Body of pancreas (tissue), 4 donors: ENCODE measurements at regions not wholly inside any gene's neighbourhood (a gene's known extent, or its start where the extent isn't known, plus 50 kb on each side); places are given as distances from the start of the nearest gene placed in this dataset.

Experiments used
- ATAC-seq: fragments of 150-250 bp; one replicate; pipeline ENCODE4 v1.9.1; 2016
- DNase-seq, 4 donors: peaks; one replicate each; pipeline ENCODE4 v3.0.0-alpha.2; 2019
- H3K27ac ChIP-seq, 4 donors: fragments of 200-600 bp; sonication (generic); 1 replicate in 3 of 4; 2 replicates in 1 of 4; pipeline versions ENCODE4 v1.5.1 to v1.6.1; 2016 to 2019; ENCODE audit warnings: mild to moderate bottlenecking in 1 of 4, mixed read lengths in 1 of 4, moderate library complexity in 1 of 4
- H3K27me3 ChIP-seq, 2 donors: fragments of 200-600 bp; sonication (generic); one replicate each; pipeline ENCODE4 v1.6.0; 2016; ENCODE audit warnings: mild to moderate bottlenecking in 1 of 2
- H3K36me3 ChIP-seq, 2 donors: fragments of 200-600 bp; sonication (generic); replicated peaks in 1 of 2; 2 replicates each; pipeline ENCODE4 v1.5.1; 2016; ENCODE audit warnings: low read depth in 2 of 2; ENCODE audit not compliant: insufficient read depth in 1 of 2
- H3K4me1 ChIP-seq: fragments of 200-600 bp; sonication (generic); one replicate; pipeline ENCODE4 v1.6.0; 2016
- H3K4me3 ChIP-seq, 2 donors: fragments of 200-600 bp; sonication (generic); 1 replicate in 1 of 2; 2 replicates in 1 of 2; pipeline ENCODE4 v1.5.1; 2016 to 2019
- H3K9me3 ChIP-seq, 3 donors: fragments of 200-600 bp; sonication (generic); 1 replicate in 2 of 3; 2 replicates in 1 of 3; pipeline ENCODE4 v1.5.1; 2016
- CTCF ChIP-seq, 7 experiments: fragments of 450-650 bp in 4 of 7; fragments of 200-600 bp in 3 of 7; sonication (generic) in 3 of 7; IDR thresholded peaks; one replicate each; pipeline ENCODE4 v1.5.1; 2016 to 2019; ENCODE audit warnings: antibody characterized with exemption in 7 of 7
- POLR2A ChIP-seq, 3 donors: fragments of 450-650 bp; IDR thresholded peaks; one replicate each; pipeline ENCODE4 v1.6.1; 2016; ENCODE audit warnings: antibody characterized with exemption in 3 of 3, mild to moderate bottlenecking in 2 of 3
- WGBS, 2 donors: methylation state at CpG; one replicate each; pipeline ENCODE4 v1.1.5; 2017; 5-methylcytosine and 5-hydroxymethylcytosine counted together
- intact Hi-C: fragments of 100-400 bp; cut with DNase I; formaldehyde crosslinking; loops from one replicate; pipeline ENCODE4 v1.15.1; 2023

- Histone ChIP-seq H3K4me3 (no peak overlapping the region), H3K9me3 (no peaks in the 10 kb centered on the region), H3K27me3 (no peaks in the 10 kb centered on the region), H3K27ac (no peak overlapping the region), H3K36me3 (no peaks in the 10 kb centered on the region), H3K4me1 (no peaks in the 10 kb centered on the region)
- ATAC-seq: no peak
- no peak for DNase-seq
- 53 to 60% methylated on average over 2 of the region's 2 CpGs for WGBS, 2 donors
- intact Hi-C loops: no loop called here
- TF ChIP-seq CTCF (IDR thresholded peaks at IDR 0.05) (no peak), POLR2A (IDR thresholded peaks at IDR 0.05) (no peak)
Measured at GRCh38 chr22:33192156-33192555, 134.0 kb upstream of the SYN3 start.

GRCh38 chr22:33188326-33188725 lies 130.1 kb upstream of the SYN3 start:
- no peaks in the 10 kb centered on the region for H3K27me3 ChIP-seq
- intact Hi-C loops: no loop called here
- no peak overlapping the region for H3K27ac ChIP-seq
- TF ChIP-seq CTCF (IDR thresholded peaks at IDR 0.05): no peak
- TF ChIP-seq POLR2A (IDR thresholded peaks at IDR 0.05): no peak
- 66 to 86% methylated on average over 1 to 2 of the region's 2 CpGs for WGBS, 2 donors
- no peaks in the 10 kb centered on the region for H3K4me1 ChIP-seq
- H3K36me3 ChIP-seq: no peaks in the 10 kb centered on the region
- H3K4me3 ChIP-seq: no peak overlapping the region
- no peak for DNase-seq
- ATAC-seq: no peak
- H3K9me3 ChIP-seq: no peaks in the 10 kb centered on the region

- H3K4me3 ChIP-seq: no peak overlapping the region
- no peaks in the 10 kb centered on the region for H3K4me1 ChIP-seq
- DNase-seq (no peak), ATAC-seq (no peak)
- no peaks in the 10 kb centered on the region for H3K27me3 ChIP-seq
- WGBS, 2 donors: 66 to 77% methylated on average over 2 of the region's 2 CpGs
- intact Hi-C loops: no loop called here
- TF ChIP-seq POLR2A (IDR thresholded peaks at IDR 0.05) (no peak), CTCF (IDR thresholded peaks at IDR 0.05) (no peak)
- H3K27ac ChIP-seq: no peak overlapping the region
- no peaks in the 10 kb centered on the region for H3K36me3 ChIP-seq
- no peaks in the 10 kb centered on the region for H3K9me3 ChIP-seq
Measured at GRCh38 chr22:33186816-33187215, 128.6 kb upstream of the SYN3 start.

- H3K9me3 ChIP-seq: no peaks in the 10 kb centered on the region
- H3K36me3 ChIP-seq: no peaks in the 10 kb centered on the region
- intact Hi-C loops: no loop called here
- ATAC-seq: no peak
- H3K4me3 ChIP-seq: no peak overlapping the region
- H3K27me3 ChIP-seq: no peaks in the 10 kb centered on the region
- no peak for DNase-seq
- H3K4me1 ChIP-seq: no peaks in the 10 kb centered on the region
- no peak for TF ChIP-seq POLR2A (IDR thresholded peaks at IDR 0.05)
- no peak for TF ChIP-seq CTCF (IDR thresholded peaks at IDR 0.05)
- WGBS, 2 donors: 74 to 76% methylated on average over 4 of the region's 4 CpGs
- no peak overlapping the region for H3K27ac ChIP-seq
Measured at GRCh38 chr22:33180356-33180755, 122.2 kb upstream of the SYN3 start.

- WGBS, 2 donors: 29 to 33% methylated on average over 4 of the region's 4 CpGs
- ATAC-seq: no peak
Measured at GRCh38 chr22:33167998-33168790, 110.0 kb upstream of the SYN3 start.

More at GRCh38 chr22:33167998-33168790, 110.0 kb upstream of the SYN3 start:
- Histone ChIP-seq H3K4me1 (peaks cover 14% of the 10 kb centered on the region), H3K27ac (no peak overlapping the region), H3K4me3 (no peak overlapping the region), H3K27me3 (peaks cover 0 to 3% of the 10 kb centered on the region in 2 donors), H3K36me3 (no peaks in the 10 kb centered on the region), H3K9me3 (no peaks in the 10 kb centered on the region)
- TF ChIP-seq CTCF (IDR thresholded peaks at IDR 0.05): no peak
- no peak for TF ChIP-seq POLR2A (IDR thresholded peaks at IDR 0.05)
- no peak for DNase-seq
- intact Hi-C loops: no loop called here
